Nephron progenitor cell (in vitro differentiated cells): ENCODE measurements at regions not wholly inside any gene's neighbourhood (a gene's known extent, or its start where the extent isn't known, plus 50 kb on each side); places are given as distances from the start of the nearest gene placed in this dataset.

Source experiments
- DNase-seq: peaks from one replicate; pipeline ENCODE4 v3.0.0; 2021
- H3K27ac Mint-ChIP-seq: 2 replicates; pipeline ENCODE4 v1.8.0; 2021; ENCODE audit warnings: mild to moderate bottlenecking, moderate library complexity, mixed read lengths
- H3K27me3 Mint-ChIP-seq: 2 replicates; pipeline ENCODE4 v1.8.0; 2021; ENCODE audit warnings: mild to moderate bottlenecking, low read depth, mixed read lengths; ENCODE audit not compliant: poor library complexity
- H3K36me3 Mint-ChIP-seq: 2 replicates; pipeline ENCODE4 v1.8.0; 2021; ENCODE audit warnings: low read depth, mixed read lengths
- H3K4me1 Mint-ChIP-seq: 2 replicates; pipeline ENCODE4 v1.8.0; 2021; ENCODE audit warnings: mixed read lengths
- H3K4me3 Mint-ChIP-seq: 2 replicates; pipeline ENCODE4 v1.8.0; 2021; ENCODE audit warnings: mild to moderate bottlenecking, moderate library complexity, mixed read lengths
- H3K9me3 Mint-ChIP-seq: 2 replicates; pipeline ENCODE4 v1.8.0; 2021; ENCODE audit warnings: mild to moderate bottlenecking, moderate library complexity, mixed read lengths
- TF ChIP-seq, protein P1 (sequence below): fragments of 200-600 bp; sonication (generic); IDR thresholded peaks from 2 replicates; pipeline ENCODE4 v1.5.0; 2021; ENCODE audit warnings: antibody characterized with exemption

DNA sequence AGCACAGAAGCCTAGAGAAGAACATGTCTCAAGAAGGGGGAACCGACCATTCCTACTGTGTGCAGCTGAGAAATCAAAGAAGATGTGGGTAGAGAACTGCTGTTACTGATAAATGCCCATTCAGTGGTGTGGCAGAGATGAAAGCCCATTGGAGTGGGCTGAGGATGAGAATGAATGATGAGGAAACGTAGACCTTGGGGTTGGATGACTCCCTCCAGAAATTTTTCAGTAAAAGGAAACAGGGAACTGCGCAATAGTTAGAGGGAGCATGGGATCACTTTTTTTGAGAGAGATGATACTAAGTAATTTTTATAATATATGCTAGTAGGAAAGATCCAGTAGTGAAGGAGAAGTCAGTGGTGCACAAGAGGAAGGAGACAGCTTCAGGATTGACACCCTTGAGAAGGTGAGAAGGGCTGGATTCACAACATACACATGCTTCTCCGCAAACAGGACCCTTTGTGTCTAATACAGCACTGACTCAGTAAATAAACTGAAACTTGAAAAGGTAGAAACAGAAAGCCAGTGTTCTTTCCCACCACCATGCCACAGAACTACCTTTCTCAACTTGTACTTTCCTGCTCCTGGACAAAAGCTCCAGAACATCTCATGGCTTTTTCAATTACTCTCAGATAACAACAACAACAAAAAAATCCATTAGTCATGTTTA lies 104.7 kb upstream of the IL6 start:
- H3K27me3 Mint-ChIP-seq, result peaks cover 3% of the 10 kb centered on the region
- peaks cover 9% of the 10 kb centered on the region for H3K36me3 Mint-ChIP-seq
- no peak for DNase-seq
- H3K4me3 Mint-ChIP-seq, result no peak overlapping the region
- no peak overlapping the region for H3K27ac Mint-ChIP-seq
- H3K9me3 Mint-ChIP-seq, result peaks cover 34% of the 10 kb centered on the region
- TF ChIP-seq, protein P1, sequence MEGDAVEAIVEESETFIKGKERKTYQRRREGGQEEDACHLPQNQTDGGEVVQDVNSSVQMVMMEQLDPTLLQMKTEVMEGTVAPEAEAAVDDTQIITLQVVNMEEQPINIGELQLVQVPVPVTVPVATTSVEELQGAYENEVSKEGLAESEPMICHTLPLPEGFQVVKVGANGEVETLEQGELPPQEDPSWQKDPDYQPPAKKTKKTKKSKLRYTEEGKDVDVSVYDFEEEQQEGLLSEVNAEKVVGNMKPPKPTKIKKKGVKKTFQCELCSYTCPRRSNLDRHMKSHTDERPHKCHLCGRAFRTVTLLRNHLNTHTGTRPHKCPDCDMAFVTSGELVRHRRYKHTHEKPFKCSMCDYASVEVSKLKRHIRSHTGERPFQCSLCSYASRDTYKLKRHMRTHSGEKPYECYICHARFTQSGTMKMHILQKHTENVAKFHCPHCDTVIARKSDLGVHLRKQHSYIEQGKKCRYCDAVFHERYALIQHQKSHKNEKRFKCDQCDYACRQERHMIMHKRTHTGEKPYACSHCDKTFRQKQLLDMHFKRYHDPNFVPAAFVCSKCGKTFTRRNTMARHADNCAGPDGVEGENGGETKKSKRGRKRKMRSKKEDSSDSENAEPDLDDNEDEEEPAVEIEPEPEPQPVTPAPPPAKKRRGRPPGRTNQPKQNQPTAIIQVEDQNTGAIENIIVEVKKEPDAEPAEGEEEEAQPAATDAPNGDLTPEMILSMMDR, result no peak
- H3K4me1 Mint-ChIP-seq, result no peaks in the 10 kb centered on the region

DNA sequence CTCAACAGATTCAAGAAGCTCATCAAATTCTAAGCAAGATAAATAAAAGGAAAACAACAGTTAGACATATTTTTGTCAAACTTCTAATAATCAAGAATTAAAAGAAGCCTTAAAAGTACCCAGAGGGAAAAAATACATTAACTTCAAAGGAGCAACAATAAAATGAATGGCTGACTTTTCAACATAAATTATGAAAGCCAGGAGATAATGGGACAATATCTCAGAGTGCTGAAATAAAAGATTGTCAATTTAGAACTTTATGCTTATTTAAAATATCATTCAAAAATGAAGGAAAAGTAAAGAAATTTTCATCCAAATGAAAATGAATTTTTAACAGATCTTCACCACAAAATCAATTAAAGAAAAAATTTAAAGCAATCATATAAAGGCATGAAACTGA lies 108.5 kb upstream of the IL6 start:
- Mint-ChIP-seq H3K27me3 (peaks cover 3% of the 10 kb centered on the region), H3K9me3 (peaks cover 47% of the 10 kb centered on the region), H3K36me3 (peaks cover 9% of the 10 kb centered on the region), H3K4me1 (no peaks in the 10 kb centered on the region), H3K27ac (no peak overlapping the region), H3K4me3 (no peak overlapping the region)
- no peak for DNase-seq
- TF ChIP-seq, protein P1, result no peak

DNA sequence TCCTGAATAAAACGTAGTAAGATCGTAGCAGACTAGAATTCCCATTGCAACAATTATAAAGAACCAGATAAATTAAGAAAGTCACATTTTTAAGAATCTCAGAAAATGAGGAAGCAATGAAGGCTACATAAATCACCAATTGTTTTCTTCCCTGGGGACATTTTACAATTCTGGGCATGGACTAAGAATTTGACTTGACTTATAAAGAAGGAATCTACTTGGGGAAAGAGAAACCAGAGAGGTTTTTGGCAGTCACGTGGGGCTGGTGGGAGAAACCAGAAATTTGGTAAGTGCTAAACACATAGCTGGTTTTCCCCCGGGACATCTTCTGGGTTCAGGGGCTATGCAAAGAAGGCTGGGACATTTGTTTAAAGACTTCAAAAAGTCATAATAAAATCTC lies 109.8 kb upstream of the IL6 start:
- no peaks in the 10 kb centered on the region for H3K27me3 Mint-ChIP-seq
- no peaks in the 10 kb centered on the region for H3K4me1 Mint-ChIP-seq
- no peak overlapping the region for H3K4me3 Mint-ChIP-seq
- H3K36me3 Mint-ChIP-seq, result peaks cover 9% of the 10 kb centered on the region
- DNase-seq, result no peak
- TF ChIP-seq, protein P1, result no peak
- peaks cover 47% of the 10 kb centered on the region for H3K9me3 Mint-ChIP-seq
- H3K27ac Mint-ChIP-seq, result no peak overlapping the region

DNA sequence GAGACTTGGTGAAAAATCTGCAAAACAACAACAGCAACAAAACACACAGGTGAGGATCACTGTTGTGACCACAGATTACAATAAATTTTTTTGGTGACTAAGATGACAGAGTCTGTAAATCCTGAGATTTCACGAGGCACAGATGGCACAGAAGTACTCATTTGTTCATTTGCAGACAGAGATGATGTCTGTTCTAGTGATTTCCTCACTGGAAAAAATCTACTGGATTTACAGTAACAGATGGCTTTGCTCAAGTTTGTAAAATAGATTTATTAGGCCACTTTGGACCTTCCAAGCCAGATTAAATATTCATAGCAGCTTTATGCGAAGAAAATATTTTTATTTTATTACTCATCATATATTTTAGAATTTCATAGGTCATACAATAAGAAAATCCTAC lies 113.5 kb upstream of the IL6 start:
- TF ChIP-seq, protein P1, result no peak
- Mint-ChIP-seq H3K27me3 (no peaks in the 10 kb centered on the region), H3K4me1 (no peaks in the 10 kb centered on the region), H3K4me3 (no peak overlapping the region), H3K27ac (no peak overlapping the region), H3K36me3 (peaks cover 5% of the 10 kb centered on the region), H3K9me3 (peaks cover 26% of the 10 kb centered on the region)
- no peak for DNase-seq

DNA sequence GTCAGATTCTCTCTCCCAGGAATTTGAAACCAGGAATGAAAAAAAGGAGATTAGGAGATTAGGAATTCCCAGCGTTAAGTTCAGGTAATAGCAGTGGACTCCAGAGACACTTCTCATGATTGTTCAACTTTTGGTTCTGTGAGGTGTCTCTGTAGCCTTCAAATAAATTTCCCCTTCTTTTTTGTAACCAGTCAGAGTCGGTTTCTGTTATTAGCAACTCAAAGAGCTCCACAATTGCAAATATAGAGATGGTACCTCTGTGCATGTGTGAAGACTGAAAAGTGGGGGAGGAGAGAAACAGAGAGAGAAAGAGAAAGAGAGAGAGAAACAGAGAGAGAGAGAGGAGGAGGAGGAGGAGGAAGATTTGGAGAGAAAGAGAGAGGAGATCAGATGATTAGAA lies 112.8 kb upstream of the STEAP1B start:
- TF ChIP-seq, protein P1, result no peak
- no peaks in the 10 kb centered on the region for H3K27me3 Mint-ChIP-seq
- DNase-seq, result no peak
- H3K27ac Mint-ChIP-seq, result no peak overlapping the region
- H3K9me3 Mint-ChIP-seq, result peaks cover 18% of the 10 kb centered on the region
- no peak overlapping the region for H3K4me3 Mint-ChIP-seq
- H3K36me3 Mint-ChIP-seq, result no peaks in the 10 kb centered on the region
- no peaks in the 10 kb centered on the region for H3K4me1 Mint-ChIP-seq

DNA sequence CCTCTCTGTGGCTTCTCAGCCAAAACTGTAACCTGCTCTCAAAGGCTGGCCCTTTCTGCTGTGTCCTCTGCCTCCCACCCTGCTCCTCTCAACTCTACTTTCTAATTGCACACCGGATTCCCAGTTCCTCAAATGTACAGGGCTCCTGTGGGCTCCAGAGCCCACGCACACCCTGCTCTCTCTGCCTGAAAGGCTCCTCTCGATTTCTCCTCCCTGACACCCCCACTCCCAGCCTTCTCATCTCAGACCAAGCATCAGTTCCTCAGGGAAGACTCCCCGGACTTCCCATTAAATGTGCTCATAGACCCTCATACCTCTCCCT lies 111.7 kb upstream of the STEAP1B start:
- Mint-ChIP-seq H3K9me3 (peaks cover 8% of the 10 kb centered on the region), H3K36me3 (no peaks in the 10 kb centered on the region), H3K27ac (no peak overlapping the region), H3K27me3 (no peaks in the 10 kb centered on the region), H3K4me3 (no peak overlapping the region), H3K4me1 (no peaks in the 10 kb centered on the region)
- no peak for DNase-seq
- TF ChIP-seq, protein P1, result no peak
